GM21737 (cell line): ENCODE measurements at regions not wholly inside any gene's neighbourhood (a gene's known extent, or its start where the extent isn't known, plus 50 kb on each side); places are given as distances from the start of the nearest gene placed in this dataset.

Experiments
- ATAC-seq: cut with Tn5 transposase; IDR thresholded peaks from one replicate; pipeline ENCODE4 v1.9.1; 2021; ENCODE audit warnings: mild to moderate bottlenecking, moderate library complexity; ENCODE audit not compliant: unreplicated experiment

DNA sequence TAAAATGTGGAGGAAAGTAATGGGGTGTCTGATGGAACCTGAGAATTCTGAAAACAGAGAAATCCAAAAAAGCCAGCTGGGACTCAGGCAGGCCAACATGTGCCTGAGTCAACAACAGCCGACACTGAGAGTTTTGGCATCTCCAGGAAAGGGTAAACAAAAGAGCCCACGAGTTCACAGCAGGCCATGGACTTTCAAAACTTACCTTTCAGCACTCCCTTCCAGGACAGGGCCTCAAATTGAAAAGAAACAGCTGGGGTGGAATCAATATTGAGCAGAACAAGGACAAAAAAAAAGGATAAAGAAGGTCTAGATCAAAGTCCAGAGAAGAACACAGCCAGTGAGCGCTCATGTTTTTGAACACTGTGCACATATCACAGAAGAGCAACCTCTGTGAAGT, 735.4 kb upstream of the GRM7 start:
- ATAC-seq: no peak

DNA sequence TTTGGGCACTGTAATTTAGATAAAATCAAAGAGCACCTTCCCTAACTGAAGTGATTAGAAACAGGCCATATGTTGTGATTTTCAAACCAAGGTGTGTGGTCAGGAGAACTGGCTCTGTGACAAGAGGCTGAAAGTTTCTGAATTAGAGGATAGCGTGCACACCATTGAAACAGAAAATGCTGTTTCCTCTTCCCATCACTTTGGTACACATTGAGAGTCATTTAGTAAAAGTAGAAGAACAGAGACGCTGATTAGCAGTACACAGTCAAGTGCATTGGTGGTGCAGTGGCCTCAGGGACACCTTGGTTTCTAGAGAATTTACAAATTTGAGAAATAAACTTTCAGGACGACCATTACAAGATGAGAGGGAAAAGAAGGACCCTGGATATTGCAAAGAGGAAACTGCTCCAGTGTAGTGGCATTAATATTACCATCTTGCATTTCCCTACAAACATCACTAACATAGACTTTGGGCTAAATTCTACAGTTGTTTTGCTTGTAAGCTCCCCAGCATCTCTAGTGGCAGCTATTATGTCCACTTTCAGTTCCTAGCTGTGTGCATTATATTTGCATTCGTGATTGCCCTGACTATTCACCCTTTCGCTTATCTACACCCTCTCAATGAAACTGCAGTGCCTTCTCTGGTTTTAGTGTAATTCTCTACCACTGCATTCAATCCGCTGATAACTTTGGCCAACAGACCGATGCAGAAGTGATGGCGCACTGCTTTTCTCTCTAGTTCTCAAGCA, 728.1 kb upstream of the GRM7 start:
- no peak for ATAC-seq

DNA sequence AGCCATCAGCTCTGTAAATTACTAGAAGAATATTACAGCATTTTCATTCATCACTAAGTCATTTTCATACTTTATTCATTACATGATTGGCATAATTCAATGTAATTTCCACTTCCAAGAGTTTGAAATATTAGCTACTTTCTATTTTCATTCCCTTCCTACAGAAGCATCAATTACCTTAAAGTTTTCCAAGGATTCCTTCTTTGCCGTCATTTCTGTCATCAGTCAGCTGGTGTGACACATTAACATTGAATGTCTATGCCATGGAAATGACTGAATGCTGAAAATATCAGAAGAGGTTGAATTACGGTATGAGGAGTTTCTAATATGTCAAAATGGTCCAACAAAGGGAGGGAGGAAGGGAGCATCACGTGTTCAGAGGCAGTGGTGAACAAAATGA, 718.2 kb upstream of the GRM7 start:
- no peak for ATAC-seq

DNA sequence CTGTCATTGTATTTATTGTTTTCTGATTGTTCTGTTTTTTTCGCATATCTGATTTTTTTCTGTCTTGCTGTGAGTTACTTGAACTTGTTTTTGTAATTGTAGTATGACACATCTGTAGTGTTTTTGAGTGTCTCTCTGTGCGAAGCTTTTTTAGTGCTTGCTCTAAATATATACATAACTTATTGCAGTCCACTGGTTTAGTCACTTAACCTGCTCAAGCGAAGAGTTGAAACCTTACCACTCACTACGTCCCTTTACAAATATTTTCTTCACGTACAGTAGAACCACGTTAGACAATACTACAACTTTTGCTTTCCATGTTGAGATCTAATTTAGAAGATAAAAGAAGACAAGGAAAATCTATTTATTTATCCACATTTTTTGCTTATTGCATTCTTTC, 713.0 kb upstream of the GRM7 start:
- no peak for ATAC-seq

DNA sequence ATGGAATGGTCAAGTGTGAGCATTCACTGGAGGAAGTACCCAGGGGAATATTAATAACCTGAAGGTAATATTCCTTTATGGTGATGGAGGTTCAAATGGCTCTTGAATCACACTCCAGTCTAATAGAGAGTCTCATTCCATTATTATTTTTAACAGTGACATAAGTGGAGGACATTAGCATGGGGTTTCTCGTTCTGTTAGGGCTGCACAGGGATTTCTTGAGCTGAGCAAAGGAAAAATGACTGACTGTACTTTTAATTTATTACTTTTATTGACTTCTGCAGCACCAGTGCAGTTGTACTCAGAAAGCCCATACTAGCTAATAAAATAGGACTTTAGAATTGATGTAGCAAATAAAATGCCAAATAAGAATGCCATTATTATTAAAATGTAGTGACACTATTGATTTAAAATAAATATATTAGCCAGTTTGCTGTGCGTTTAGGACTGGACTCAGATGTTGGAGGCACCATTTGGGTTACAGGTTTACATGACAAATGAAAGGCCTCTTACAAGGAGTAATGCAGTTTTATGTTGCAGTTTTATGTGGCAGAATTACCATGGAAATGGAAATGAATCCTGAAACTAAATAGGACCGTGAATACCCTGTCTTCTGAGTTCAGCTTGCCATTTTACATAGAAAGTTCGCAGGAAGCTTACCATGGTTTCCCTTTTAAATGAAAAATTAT, 705.1 kb upstream of the GRM7 start:
- no peak for ATAC-seq

DNA sequence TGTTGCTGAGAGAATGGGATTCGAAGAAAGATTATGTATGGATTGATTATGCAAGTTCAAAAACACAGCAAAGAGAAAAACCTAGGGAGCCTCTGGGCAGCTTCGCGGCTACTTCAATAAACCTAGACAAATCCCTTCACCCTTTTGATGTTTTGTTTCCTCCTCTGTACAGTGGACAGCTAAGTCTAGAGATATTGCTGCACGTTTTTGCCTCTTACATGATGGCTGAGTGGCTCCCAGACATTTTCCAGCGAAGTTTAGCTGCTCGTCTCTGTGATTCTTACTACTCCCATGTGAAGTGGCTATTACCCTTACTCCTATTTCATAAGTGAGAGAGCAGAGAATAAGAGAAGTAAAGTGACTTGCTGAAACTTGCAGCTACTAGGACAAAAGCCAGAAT, 695.0 kb upstream of the GRM7 start:
- no peak for ATAC-seq

DNA sequence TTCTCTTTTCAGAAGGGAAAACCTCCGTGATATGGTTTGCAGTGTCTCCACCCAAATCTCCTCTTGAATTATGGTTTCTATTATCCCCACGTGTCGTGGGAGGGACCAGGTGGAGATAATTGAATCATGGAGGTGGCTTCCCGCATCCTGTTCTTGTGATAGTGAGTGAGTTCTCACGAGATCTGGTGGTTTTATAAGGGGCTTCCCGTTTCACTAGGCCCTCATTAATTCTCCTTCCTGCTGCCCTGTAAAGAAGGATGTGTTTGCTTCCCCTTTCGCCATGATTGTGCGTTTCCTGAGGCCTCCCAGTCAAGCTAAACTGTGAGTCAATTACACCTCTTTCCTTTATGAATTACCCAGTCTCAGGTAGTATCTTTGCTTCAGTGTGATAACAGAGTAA, 692.7 kb upstream of the GRM7 start:
- no peak for ATAC-seq

DNA sequence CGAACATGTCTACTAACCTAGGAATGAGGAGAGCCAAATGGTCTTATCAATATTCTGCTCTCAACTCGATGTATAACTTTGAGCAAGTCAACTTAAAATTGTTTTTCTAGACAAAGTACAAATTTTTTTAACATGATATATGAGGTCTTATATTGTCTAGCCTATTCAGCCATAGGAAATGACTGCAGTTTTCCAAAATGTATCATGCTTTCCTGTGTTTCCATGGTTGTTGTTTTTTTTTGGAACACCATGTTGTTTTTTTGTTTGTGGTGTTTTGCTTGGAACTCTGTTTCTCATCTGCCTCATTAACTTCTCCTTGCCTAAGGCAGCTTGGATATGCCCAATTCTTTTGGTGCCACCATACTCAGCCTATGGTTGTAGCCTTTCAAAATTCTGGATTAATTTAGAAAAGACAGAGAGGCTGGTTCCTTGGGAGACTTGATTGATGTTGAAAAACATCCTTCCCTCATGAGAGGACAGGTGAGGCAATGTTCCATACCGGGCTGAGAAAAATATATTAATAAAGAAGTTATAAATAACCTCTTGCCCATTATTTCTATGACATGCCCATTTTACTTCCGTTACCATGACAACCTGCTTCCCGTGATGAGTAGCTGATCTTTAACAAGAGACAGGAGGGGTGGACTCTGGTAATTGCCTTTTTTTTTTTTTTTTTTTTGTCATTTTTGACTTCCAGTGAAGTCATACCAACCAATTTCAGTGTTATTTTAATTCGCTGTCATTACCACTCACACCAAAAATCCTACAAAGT, 687.9 kb upstream of the GRM7 start:
- no peak for ATAC-seq

DNA sequence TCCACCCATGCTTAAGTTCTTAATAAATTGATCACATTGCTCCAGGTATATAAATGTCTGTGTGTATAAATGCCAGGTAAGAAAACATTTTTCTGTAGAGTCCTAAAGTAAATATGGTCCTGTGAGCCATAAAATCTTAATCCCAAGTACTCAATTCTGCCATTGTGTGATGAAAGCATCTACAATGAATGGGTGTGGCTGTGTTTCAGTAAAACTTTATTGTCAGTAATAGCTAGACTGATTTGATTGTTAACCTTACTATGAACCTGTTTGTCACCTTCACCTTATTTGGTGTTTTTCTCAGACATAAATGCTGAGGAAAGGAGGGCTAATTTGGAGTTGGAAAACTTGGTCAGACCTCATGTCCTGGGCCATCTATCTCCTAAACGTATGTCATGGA, 683.5 kb upstream of the GRM7 start:
- ATAC-seq: no peak

DNA sequence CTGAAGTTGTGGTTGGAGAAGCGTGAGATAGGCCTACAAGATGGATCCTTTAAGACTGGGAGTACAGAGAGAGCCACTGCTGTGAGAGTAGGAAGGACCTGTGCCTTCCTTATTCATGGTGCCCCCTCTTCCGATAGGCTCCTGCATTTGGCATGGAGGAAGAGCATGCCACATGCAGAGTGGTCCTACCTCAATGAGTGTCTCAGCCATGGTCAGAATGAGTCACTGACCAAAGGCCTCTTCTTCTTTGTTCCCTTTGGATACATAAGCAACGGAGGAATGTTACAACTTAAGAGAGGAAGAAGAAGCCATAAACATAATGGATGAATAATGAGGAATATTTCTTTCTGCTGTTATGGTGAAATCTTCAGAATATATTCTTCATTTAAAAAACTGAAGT, 681.2 kb upstream of the GRM7 start:
- ATAC-seq: no peak

DNA sequence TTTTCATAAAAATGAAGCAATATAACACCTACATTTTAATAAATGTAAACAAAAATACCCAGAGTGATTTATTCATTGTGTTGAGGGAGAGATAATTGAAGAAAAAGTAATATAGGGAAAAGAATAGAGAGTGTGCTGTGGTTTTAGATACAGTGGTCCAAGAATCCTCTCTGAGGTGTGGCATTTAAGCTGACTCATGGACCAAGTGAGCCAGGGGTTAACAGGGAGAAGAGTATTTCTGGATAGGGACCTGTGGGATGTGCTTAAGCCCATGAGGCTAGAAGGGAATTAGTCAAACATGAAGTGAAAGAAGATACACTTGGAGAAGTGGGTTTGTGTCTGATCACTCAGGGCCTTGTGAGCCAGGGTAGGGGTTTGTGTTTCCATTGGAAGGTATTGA, 680.7 kb upstream of the GRM7 start:
- ATAC-seq: no peak

DNA sequence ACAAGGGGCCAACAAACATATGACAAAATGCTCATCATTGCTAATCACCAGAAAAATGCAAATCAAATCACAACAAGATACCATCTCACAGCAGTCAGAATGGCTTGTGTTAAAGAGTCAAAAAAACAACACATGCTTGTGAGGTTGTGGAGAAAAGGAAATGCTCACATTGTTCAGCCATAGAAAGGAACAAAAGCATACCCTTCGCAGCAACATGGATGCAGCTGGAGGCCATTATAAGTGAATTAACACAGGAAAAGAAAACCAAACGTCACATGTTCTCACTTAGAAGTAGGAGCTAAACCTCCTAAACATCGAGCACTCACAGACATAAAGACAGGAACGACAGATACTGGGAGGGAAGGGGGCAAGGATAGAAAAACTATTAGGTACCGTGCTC, 678.4 kb upstream of the GRM7 start:
- ATAC-seq: no peak

DNA sequence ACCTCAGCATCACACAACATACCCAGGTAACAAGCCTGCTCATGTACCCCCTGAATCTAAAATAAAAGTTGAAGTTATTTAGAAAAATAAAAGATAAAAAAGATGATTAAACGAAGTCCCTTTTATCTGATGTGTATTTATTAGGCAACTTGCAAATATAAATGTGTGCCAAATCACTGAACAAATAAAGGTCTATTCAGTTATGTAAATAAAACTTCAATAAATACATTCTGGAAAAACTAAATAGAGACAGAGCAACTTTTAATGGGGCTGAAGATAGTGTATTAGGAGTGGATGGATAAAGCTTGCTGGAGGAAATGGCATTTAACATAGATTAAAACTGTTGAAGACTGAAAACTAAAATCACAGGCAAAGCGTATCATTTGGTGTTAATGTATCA, 678.0 kb upstream of the GRM7 start:
- no peak for ATAC-seq

DNA sequence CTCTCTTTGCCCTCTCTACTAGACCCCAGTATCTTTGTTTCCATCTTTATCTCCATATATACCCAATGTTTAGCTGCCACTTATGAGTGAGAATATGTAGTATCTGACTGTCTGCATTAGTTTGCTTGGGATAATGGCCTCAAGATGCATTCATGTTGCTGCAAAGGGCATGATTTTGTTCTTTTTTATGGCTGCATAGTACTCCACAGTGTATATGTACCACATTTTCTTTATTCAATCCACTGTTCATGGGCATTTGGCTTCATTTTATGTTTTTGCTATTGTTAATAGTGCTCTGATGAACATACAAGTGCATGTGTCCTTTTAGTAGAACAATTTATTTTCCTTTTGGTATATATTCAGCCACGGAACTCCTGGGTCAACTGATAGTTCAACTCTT, 671.5 kb upstream of the GRM7 start:
- no peak for ATAC-seq

DNA sequence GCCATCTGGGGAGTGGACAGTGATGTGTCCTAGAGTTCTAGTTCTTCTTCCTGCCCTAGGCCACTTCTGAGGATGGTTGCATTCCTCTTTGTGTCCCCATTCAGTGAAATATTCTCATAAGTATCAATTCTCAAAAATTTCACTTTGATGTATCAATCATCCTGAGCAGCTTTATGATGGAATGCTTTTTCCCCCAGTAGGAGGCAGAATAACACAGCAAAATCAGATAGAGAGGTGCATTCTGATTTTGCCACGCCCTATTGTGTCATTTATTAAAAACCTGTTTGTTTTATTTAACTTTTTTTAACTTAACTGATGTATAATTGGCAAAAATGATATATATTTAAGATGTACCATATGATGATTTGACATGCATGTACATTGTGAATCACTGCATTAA, 656.0 kb upstream of the GRM7 start:
- ATAC-seq: no peak

DNA sequence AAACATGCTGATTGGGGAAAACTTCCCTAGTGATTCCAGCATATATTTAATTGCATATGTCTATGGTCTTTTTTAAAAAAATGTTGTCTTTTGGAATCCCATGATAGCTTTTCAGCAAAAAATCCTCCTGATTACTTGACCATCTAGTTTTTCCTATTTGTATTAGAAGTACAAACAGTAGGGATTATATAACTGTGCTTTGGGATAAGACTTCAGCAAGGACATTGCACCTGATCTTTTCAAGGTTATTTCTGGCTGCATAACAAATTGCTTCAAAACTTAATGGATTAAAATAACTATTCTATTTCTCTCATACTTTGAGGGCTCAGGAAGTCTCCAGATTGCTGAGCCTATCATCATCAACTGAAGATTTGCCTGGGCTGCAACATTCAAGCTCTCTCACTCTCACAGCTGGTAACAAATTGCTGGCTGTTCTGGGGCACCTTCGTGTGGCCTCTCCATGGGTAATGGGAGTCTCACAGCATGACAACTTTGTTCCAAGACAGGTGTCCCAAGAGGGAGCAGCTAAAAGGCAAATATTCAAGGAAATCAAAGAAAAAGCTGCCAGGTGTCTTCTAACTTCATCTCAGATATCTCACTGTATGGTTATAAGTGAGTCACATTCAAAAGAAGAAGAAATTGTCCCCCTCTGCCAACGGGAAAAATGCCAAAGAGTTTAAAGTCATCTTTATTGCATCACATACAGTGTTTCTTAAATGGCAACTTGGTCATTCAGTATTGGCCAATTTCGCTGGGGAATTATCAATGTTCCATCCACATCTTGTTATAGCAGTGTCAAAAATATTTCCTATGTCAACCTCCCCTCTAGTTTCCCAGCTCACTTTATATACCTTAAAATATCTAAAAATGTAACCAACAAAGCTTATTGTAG, 644.5 kb upstream of the GRM7 start:
- no peak for ATAC-seq

DNA sequence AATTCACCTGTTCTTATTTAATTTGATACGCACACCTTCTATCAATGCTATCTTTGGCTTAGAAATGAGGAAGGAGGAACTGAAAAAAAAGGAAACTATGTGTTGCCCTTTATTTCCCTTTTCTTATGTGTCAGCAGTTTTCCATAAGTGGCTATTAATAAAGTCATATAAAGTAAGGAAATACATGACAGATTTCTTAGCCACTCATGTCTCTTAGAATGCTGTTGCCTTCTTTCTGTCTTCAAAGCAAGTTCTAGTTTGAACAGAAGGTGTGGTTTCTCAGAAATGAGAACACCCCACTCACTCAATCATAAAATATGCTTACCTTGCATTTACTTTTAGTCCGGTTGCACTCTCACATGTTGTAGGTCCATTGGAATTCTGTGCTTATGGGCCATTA, 640.5 kb upstream of the GRM7 start:
- no peak for ATAC-seq

DNA sequence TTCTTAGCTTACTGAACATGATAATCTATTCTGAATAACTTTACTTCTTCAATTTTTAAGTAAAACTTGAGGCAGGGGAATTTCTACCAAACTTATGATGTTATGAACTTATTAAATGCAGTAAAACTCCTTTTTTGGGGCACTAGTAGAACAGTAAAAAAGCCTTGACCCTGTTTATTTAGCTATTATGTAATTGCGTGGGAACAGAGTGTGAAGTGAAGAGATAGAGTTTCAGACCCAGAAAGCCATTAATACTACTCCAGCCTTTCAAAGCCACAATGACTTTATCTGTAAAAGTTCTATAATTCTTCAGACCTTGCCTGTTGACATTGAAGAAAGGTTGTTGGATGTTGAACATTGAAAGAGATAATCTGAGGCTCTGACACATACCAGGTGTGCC, 638.8 kb upstream of the GRM7 start:
- no peak for ATAC-seq

DNA sequence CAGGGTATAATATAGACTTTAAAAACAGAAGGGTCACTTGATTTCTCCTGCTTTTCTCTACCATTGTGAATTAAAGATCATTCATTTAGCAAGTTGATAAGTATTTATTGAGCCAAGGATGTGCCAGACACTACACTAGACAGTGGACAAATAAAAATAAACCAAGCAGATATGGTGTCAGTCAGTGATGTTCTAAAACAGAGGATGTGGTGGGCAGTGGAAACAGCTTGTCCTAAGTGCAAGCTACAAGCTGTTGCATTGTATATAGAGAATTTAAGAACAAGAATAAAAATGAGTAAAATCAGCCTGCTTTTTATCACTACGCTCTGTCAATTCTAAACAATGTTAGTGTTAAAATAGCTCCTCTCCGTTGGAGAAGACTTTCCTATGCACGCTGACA, 637.3 kb upstream of the GRM7 start:
- no peak for ATAC-seq

DNA sequence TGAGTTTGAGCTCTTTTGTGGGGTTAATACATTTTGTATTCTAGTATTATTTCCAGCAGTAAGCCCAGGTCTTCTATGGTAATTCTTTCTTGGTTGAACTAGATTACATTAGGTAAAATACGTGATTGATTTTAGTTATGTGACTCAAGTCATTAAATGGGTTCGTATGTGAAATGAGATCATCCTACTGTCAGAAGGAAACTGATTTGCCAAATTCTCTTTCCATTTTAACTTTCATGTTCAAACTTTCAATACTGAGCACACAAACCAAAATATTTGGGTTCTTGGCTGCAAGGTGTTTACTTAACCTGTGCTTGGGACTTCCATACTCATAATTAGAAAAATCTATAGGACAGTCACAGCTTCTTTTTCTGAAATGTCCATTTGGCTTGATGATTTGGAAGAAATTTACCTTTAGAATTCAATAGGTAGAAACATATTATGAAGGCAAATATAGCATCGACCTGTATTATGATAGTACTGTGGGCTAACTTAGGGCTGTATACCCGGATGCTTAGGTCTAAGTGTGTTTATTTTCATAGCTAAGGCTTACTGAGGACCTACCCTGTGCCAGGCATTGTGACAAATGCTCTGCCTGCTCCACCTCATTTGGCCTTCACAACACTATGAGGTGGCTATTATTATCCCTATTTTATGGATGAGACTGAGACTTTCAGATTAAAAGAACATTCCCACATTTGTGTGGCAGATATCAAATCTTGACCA, 631.8 kb upstream of the GRM7 start:
- ATAC-seq: no peak
